DND-41 (cell line): ENCODE measurements at regions not wholly inside any gene's neighbourhood (a gene's known extent, or its start where the extent isn't known, plus 50 kb on each side); places are given as distances from the start of the nearest gene placed in this dataset.
"Not testable (repeated sequence)": the region's sequence is repeated elsewhere in the genome, so short reads cannot be mapped to it uniquely, and the experiment has no call there.

Experiments used
- ATAC-seq: fragments of 200-7000 bp; cut with Tn5 transposase; 3 replicates; pipeline ENCODE4 v1.9.1; 2021; ENCODE audit warnings: low read depth; ENCODE audit not compliant: insufficient read depth
- DNase-seq: peaks from one replicate; pipeline ENCODE4 v3.0.0-alpha.2; 2020
- H2AFZ ChIP-seq: 2 replicates; pipeline ENCODE4 v1.6.0; 2012; ENCODE audit warnings: low read depth, low read length
- H3K27ac ChIP-seq: 2 replicates; pipeline ENCODE4 v1.5.1; 2012; ENCODE audit warnings: low read length, inconsistent platforms
- H3K27me3 ChIP-seq: fragments of 200-600 bp; sonication (generic); 2 replicates; pipeline ENCODE4 v1.6.0; 2012; ENCODE audit warnings: low read length, mild to moderate bottlenecking, inconsistent platforms; ENCODE audit not compliant: insufficient read depth, poor library complexity
- H3K36me3 ChIP-seq: 2 replicates; pipeline ENCODE4 v1.5.1; 2012; ENCODE audit warnings: low read length, inconsistent platforms; ENCODE audit not compliant: insufficient read depth
- H3K4me1 ChIP-seq: 2 replicates; pipeline ENCODE4 v1.5.1; 2012; ENCODE audit warnings: mild to moderate bottlenecking, low read length; ENCODE audit not compliant: insufficient read depth
- H3K4me2 ChIP-seq: 2 replicates; pipeline ENCODE4 v1.6.0; 2012; ENCODE audit warnings: mild to moderate bottlenecking, moderate library complexity, low read length, inconsistent platforms; ENCODE audit not compliant: insufficient read depth
- H3K4me3 ChIP-seq, 2 experiments: fragments of 200-600 bp in 1 of 2; shearing (Covaris generic) in 1 of 2; 2 replicates each; pipeline ENCODE4 v1.5.1; 2012 to 2016; ENCODE audit warnings: inconsistent platforms in 2 of 2, low read length in 2 of 2, mild to moderate bottlenecking in 2 of 2, low read depth in 1 of 2, moderate library complexity in 1 of 2
- H3K79me2 ChIP-seq: 2 replicates; pipeline ENCODE4 v1.6.0; 2012; ENCODE audit warnings: low read length, inconsistent platforms; ENCODE audit not compliant: insufficient read depth
- H3K9ac ChIP-seq: 2 replicates; pipeline ENCODE4 v1.6.0; 2012; ENCODE audit warnings: low read depth, mild to moderate bottlenecking, inconsistent platforms, low read length, moderate library complexity
- H3K9me3 ChIP-seq: 2 replicates; pipeline ENCODE4 v1.5.1; 2012; ENCODE audit warnings: low read length, moderate library complexity, mild to moderate bottlenecking, inconsistent platforms; ENCODE audit not compliant: insufficient read depth, severe bottlenecking
- H4K20me1 ChIP-seq: 2 replicates; pipeline ENCODE4 v1.6.0; 2012; ENCODE audit warnings: low read length; ENCODE audit not compliant: insufficient read depth
- CTCF ChIP-seq: IDR thresholded peaks from 2 replicates; pipeline ENCODE4 v1.5.1; 2012; ENCODE audit warnings: borderline replicate concordance, low read length, moderate library complexity, mild to moderate bottlenecking; ENCODE audit not compliant: poor library complexity, severe bottlenecking; ENCODE audit errors: extremely low read depth
- EZH2 ChIP-seq: IDR thresholded peaks from 3 replicates; pipeline ENCODE4 v1.6.1; 2012; ENCODE audit warnings: borderline replicate concordance, low read depth, mild to moderate bottlenecking, moderate library complexity, low read length, inconsistent platforms; ENCODE audit not compliant: severe bottlenecking

GRCh38 chr11:69219991-69220390 is 64.3 kb downstream of the SMIM38 start:
- H3K4me3 ChIP-seq = no peak overlapping the region
- H2AFZ ChIP-seq = no peak overlapping the region
- no peaks in the 10 kb centered on the region for H3K27me3 ChIP-seq
- H3K27ac ChIP-seq = no peak overlapping the region
- TF ChIP-seq CTCF (no peak), EZH2 (no peak)
- H3K4me1 ChIP-seq = no peaks in the 10 kb centered on the region
- H3K9me3 ChIP-seq = no peaks in the 10 kb centered on the region
- DNase-seq = no peak
- ATAC-seq = no peak
- H3K4me2 ChIP-seq = no peak overlapping the region
- no peak overlapping the region for H3K9ac ChIP-seq
- no peaks in the 10 kb centered on the region for H4K20me1 ChIP-seq
- no peaks in the 10 kb centered on the region for H3K36me3 ChIP-seq
- no peaks in the 10 kb centered on the region for H3K79me2 ChIP-seq

- Histone ChIP-seq H3K79me2 (no peaks in the 10 kb centered on the region), H3K9ac (no peak overlapping the region), H4K20me1 (no peaks in the 10 kb centered on the region), H3K27me3 (no peaks in the 10 kb centered on the region), H3K36me3 (no peaks in the 10 kb centered on the region), H3K4me1 (no peaks in the 10 kb centered on the region), H3K4me2 (no peak overlapping the region), H3K4me3 (no peak overlapping the region), H2AFZ (no peak overlapping the region), H3K27ac (no peak overlapping the region), H3K9me3 (no peaks in the 10 kb centered on the region)
- no peak for ATAC-seq
- DNase-seq = no peak
- no peak for TF ChIP-seq EZH2
These were observed 64.9 kb downstream of the SMIM38 start for GRCh38 chr11:69220561-69221051.

GRCh38 chr11:69221086-69221485 is 65.4 kb downstream of the SMIM38 start:
- Histone ChIP-seq H3K4me2 (no peak overlapping the region), H3K9me3 (no peaks in the 10 kb centered on the region), H3K4me3 (no peak overlapping the region), H3K27ac (no peak overlapping the region), H3K36me3 (no peaks in the 10 kb centered on the region), H4K20me1 (no peaks in the 10 kb centered on the region), H3K79me2 (no peaks in the 10 kb centered on the region), H2AFZ (no peak overlapping the region), H3K4me1 (no peaks in the 10 kb centered on the region), H3K9ac (no peak overlapping the region), H3K27me3 (peaks cover 3% of the 10 kb centered on the region)
- ATAC-seq = no peak
- no peak for TF ChIP-seq CTCF
- no peak for TF ChIP-seq EZH2
- no peak for DNase-seq

GRCh38 chr11:69221636-69222035 is 65.9 kb downstream of the SMIM38 start:
- H3K9me3 ChIP-seq, ATAC-seq, H2AFZ ChIP-seq, H3K79me2 ChIP-seq, H3K4me2 ChIP-seq, H3K9ac ChIP-seq, H3K27ac ChIP-seq, DNase-seq, H4K20me1 ChIP-seq, H3K4me3 ChIP-seq, H3K4me1 ChIP-seq, H3K27me3 ChIP-seq, H3K36me3 ChIP-seq: not testable (repeated sequence)
